OCI-LY7 (cell line): ENCODE measurements at regions not wholly inside any gene's neighbourhood (a gene's known extent, or its start where the extent isn't known, plus 50 kb on each side); places are given as distances from the start of the nearest gene placed in this dataset.

Experiments used
- EZH2phosphoT487 ChIP-seq: fragments of 200-600 bp; sonication (generic); IDR thresholded peaks from 2 replicates; pipeline ENCODE4 v1.6.1; 2018; ENCODE audit warnings: low read depth, borderline replicate concordance, mild to moderate bottlenecking, mixed run types, antibody characterized with exemption, low read length, moderate library complexity, mixed read lengths
- TF ChIP-seq, protein P1 (sequence below): fragments of 200-600 bp; sonication (generic); conservative IDR thresholded peaks from 2 replicates; pipeline ENCODE4 v1.5.1; 2014; ENCODE audit warnings: mild to moderate bottlenecking, antibody characterized with exemption, low read length, moderate library complexity, mixed read lengths

DNA sequence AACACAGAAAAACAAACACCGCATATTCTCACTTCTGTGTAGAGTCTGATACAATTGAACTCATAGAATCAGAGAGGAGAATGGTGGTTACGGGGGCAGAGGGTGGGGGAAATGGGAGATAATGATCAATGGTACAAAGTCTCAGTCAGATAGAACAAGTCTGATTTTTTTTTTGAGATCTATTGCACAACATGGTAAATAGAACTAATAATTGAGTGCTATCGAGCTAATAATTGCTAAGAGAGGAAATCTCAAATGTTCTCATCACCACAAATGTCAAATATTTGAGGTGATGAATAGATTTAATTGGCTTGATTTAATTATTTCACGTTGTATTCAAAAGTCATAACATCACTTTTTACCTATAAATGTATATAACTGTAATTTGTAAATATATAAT is 121.0 kb upstream of the SPIN1 start:
- TF ChIP-seq, protein P1, sequence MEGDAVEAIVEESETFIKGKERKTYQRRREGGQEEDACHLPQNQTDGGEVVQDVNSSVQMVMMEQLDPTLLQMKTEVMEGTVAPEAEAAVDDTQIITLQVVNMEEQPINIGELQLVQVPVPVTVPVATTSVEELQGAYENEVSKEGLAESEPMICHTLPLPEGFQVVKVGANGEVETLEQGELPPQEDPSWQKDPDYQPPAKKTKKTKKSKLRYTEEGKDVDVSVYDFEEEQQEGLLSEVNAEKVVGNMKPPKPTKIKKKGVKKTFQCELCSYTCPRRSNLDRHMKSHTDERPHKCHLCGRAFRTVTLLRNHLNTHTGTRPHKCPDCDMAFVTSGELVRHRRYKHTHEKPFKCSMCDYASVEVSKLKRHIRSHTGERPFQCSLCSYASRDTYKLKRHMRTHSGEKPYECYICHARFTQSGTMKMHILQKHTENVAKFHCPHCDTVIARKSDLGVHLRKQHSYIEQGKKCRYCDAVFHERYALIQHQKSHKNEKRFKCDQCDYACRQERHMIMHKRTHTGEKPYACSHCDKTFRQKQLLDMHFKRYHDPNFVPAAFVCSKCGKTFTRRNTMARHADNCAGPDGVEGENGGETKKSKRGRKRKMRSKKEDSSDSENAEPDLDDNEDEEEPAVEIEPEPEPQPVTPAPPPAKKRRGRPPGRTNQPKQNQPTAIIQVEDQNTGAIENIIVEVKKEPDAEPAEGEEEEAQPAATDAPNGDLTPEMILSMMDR = no peak
- no peak for TF ChIP-seq EZH2phosphoT487
